ENCODE measurements at regions not wholly inside any gene's neighbourhood (a gene's known extent, or its start where the extent isn't known, plus 50 kb on each side); places are given as distances from the start of the nearest gene placed in this dataset.

DNA sequence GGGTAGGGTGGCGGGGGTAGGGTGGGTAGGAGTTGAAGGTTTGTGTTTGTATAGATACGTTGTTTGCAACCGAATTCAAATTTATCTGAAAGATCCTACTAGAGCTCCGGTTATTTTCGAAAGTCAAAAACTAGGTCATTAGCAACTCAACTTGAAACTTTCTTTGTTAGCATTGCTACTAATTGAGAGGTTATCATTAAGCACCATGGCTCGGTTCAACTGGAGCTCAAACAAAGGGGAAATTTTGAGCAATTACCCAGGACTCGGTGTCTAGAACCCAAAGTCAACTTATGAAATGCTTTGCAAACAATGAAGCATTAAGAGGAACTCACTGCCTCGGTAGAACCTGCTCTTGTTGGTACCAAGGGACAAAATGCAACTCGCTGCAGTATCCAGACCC lies 207.7 kb downstream of the BCAT1 start:
- no peak for TF ChIP-seq POLR2A (IDR thresholded peaks at IDR 0.05)
- TF ChIP-seq, protein P1, sequence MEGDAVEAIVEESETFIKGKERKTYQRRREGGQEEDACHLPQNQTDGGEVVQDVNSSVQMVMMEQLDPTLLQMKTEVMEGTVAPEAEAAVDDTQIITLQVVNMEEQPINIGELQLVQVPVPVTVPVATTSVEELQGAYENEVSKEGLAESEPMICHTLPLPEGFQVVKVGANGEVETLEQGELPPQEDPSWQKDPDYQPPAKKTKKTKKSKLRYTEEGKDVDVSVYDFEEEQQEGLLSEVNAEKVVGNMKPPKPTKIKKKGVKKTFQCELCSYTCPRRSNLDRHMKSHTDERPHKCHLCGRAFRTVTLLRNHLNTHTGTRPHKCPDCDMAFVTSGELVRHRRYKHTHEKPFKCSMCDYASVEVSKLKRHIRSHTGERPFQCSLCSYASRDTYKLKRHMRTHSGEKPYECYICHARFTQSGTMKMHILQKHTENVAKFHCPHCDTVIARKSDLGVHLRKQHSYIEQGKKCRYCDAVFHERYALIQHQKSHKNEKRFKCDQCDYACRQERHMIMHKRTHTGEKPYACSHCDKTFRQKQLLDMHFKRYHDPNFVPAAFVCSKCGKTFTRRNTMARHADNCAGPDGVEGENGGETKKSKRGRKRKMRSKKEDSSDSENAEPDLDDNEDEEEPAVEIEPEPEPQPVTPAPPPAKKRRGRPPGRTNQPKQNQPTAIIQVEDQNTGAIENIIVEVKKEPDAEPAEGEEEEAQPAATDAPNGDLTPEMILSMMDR (IDR thresholded peaks at IDR 0.05), result no peak
- no peak for TF ChIP-seq EP300 (IDR thresholded peaks at IDR 0.05)
- no peak for TF ChIP-seq POLR2AphosphoS5 (IDR thresholded peaks at IDR 0.05)

Data from stomach (tissue), 4 donors.